ENCODE measurements at regions not wholly inside any gene's neighbourhood (a gene's known extent, or its start where the extent isn't known, plus 50 kb on each side); places are given as distances from the start of the nearest gene placed in this dataset.

GRCh38 chr18:42657551-42657950, 457.9 kb downstream of the RIT2 start (continued):
- TF ChIP-seq MGA (IDR thresholded peaks at IDR 0.05) (no peak), KHSRP (IDR thresholded peaks at IDR 0.05) (no peak), TEAD2 (tag; IDR thresholded peaks at IDR 0.05) (no peak), NBN (IDR thresholded peaks at IDR 0.05; ENCODE audit: low read depth) (no peak), KAT7 (CRISPR knock-in tag; IDR thresholded peaks at IDR 0.05; ENCODE audit: borderline replicate concordance) (no peak), NFIX (CRISPR knock-in tag; IDR thresholded peaks at IDR 0.05; ENCODE audit: low read depth) (no peak), ILF3 (IDR thresholded peaks at IDR 0.05; ENCODE audit: borderline replicate concordance) (no peak), CBFA2T3 (IDR thresholded peaks at IDR 0.05) (no peak), ZNF184 (CRISPR knock-in tag; IDR thresholded peaks at IDR 0.05) (no peak), ZNF146 (CRISPR knock-in tag; IDR thresholded peaks at IDR 0.05; ENCODE audit: unreplicated experiment) (no peak), ZNF780A (CRISPR knock-in tag; IDR thresholded peaks at IDR 0.05) (no peak), CREBBP (IDR thresholded peaks at IDR 0.05; ENCODE audit: low read depth, low read length) (no peak), ZNF41 (CRISPR knock-in tag; conservative IDR thresholded peaks at IDR 0.05) (no peak)
